Cardiac muscle cell (in vitro differentiated cells and primary cell): ENCODE measurements at regions not wholly inside any gene's neighbourhood (a gene's known extent, or its start where the extent isn't known, plus 50 kb on each side); places are given as distances from the start of the nearest gene placed in this dataset.

Experiments
- DNase-seq, 2 donors: peaks; one replicate each; pipeline versions ENCODE4 v3.0.0 to v3.0.0-alpha.2; 2010 to 2017; ENCODE audit warnings: low read depth in 1 of 2, low spot score in 1 of 2
- H3K27ac ChIP-seq: fragments of 200-600 bp; sonication (generic); 2 replicates; pipeline ENCODE4 v1.5.1; 2016
- H3K27me3 ChIP-seq: fragments of 200-600 bp; sonication (generic); 2 replicates; pipeline ENCODE4 v1.6.0; 2016; ENCODE audit warnings: control low read depth
- H3K36me3 ChIP-seq: fragments of 200-600 bp; sonication (generic); 2 replicates; pipeline ENCODE4 v1.5.1; 2016; ENCODE audit warnings: control low read depth
- H3K4me1 ChIP-seq: fragments of 200-600 bp; sonication (generic); 2 replicates; pipeline ENCODE4 v1.8.1; 2017; ENCODE audit warnings: low read depth, mild to moderate bottlenecking, mixed run types
- H3K4me3 ChIP-seq: fragments of 200-600 bp; sonication (generic); 2 replicates; pipeline ENCODE4 v1.5.1; 2016; ENCODE audit warnings: mild to moderate bottlenecking
- H3K9me3 ChIP-seq: fragments of 200-600 bp; sonication (generic); 2 replicates; pipeline ENCODE4 v1.5.1; 2017; ENCODE audit warnings: low read depth, mild to moderate bottlenecking, control low read depth
- TF ChIP-seq, protein P1 (sequence below): IDR thresholded peaks from 2 replicates; pipeline ENCODE4 v1.5.1; 2012; ENCODE audit warnings: low read depth, mild to moderate bottlenecking, low read length

DNA sequence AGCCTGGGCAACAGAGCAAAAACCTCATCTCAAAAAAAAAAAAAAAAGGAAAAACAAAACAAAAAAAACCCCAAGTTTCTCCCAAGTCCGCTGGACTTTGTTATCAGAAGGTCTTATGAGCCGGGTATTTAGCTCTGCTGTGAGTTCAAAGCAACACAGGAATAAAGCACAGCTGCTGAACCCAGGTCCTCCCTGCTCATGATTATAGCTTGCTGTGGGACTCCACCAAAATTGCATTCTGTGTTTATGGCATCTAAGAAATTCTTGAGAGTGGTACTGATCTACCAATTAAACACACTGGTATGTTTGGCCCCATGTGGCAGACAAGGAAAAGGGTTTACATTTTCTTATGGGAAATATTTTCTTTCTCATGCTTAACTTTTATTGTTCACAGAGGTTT is 93.6 kb upstream of the NEDD9 start:
- Histone ChIP-seq H3K27me3 (no peaks in the 10 kb centered on the region), H3K4me3 (no peak overlapping the region), H3K9me3 (no peaks in the 10 kb centered on the region), H3K36me3 (no peaks in the 10 kb centered on the region), H3K4me1 (no peaks in the 10 kb centered on the region), H3K27ac (no peak overlapping the region)
- no peak for DNase-seq
- TF ChIP-seq, protein P1, sequence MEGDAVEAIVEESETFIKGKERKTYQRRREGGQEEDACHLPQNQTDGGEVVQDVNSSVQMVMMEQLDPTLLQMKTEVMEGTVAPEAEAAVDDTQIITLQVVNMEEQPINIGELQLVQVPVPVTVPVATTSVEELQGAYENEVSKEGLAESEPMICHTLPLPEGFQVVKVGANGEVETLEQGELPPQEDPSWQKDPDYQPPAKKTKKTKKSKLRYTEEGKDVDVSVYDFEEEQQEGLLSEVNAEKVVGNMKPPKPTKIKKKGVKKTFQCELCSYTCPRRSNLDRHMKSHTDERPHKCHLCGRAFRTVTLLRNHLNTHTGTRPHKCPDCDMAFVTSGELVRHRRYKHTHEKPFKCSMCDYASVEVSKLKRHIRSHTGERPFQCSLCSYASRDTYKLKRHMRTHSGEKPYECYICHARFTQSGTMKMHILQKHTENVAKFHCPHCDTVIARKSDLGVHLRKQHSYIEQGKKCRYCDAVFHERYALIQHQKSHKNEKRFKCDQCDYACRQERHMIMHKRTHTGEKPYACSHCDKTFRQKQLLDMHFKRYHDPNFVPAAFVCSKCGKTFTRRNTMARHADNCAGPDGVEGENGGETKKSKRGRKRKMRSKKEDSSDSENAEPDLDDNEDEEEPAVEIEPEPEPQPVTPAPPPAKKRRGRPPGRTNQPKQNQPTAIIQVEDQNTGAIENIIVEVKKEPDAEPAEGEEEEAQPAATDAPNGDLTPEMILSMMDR, result no peak

DNA sequence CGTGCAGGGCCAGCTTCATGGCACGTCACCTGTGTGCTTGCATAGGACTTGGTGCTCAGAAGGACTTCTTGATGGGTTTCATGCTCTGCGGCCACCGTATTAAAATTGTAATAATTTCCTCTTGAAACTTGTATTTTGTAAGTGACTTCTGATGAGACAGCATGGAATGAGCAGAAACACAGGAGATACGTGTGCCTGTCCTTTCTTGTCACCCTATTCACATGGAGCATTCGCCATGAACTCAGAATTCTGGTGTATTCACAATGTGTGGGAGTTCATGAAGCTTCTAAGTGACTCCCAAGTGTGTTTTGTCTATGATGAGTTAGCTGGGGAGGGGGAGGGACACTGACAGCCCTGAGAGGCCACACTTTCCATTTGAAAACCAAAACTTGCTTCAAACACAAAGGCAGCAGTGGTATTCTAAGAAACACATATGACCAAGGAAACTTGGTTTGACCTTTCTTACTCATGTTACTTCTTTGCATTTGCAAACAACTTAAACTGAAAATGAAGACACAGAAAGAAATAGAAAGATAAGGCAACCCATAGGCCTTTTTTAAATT is 92.1 kb upstream of the NEDD9 start:
- Histone ChIP-seq H3K9me3 (no peaks in the 10 kb centered on the region), H3K36me3 (no peaks in the 10 kb centered on the region), H3K27ac (no peak overlapping the region), H3K27me3 (no peaks in the 10 kb centered on the region), H3K4me1 (no peaks in the 10 kb centered on the region), H3K4me3 (no peak overlapping the region)
- DNase-seq, result no peak
- TF ChIP-seq, protein P1, result no peak

DNA sequence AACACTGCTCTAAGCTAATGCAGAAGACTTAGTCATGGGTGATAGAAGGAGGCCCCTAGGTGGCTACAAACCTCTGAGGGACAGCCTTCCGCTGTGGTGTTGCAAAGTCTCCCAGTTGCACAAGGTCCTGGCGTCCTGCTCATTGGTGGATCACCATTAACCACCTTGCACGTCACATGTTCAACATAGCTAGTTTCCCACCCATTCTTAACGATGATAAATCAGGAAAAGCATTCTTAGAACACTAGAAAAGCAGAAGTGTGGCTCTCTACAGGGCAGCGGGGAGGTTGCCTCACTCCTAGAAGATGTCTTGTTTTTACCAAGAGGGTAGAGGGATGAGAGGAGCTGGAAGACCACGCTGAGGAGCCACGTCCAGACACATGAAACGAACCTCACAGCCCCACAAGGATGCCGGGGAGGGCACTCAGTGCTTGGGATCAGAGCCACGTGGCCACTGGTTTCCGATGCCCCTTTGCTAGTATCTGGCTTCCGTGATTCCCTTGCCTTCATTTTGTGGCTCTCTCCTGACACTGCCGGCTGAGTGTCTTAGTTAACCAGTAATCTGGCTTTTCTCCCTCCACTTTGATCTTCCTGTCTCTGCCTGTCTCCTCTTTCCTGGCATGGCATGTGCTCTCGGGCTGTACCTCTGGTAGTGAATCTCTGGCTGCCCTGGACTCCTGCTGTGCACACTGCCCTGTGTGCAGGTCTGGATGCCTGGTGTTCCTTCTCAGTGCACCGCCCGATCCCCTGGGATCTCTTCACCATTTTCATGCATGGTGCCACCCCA is 91.4 kb upstream of the NEDD9 start:
- Histone ChIP-seq H3K27me3 (no peaks in the 10 kb centered on the region), H3K27ac (no peak overlapping the region), H3K9me3 (no peaks in the 10 kb centered on the region)

DNA sequence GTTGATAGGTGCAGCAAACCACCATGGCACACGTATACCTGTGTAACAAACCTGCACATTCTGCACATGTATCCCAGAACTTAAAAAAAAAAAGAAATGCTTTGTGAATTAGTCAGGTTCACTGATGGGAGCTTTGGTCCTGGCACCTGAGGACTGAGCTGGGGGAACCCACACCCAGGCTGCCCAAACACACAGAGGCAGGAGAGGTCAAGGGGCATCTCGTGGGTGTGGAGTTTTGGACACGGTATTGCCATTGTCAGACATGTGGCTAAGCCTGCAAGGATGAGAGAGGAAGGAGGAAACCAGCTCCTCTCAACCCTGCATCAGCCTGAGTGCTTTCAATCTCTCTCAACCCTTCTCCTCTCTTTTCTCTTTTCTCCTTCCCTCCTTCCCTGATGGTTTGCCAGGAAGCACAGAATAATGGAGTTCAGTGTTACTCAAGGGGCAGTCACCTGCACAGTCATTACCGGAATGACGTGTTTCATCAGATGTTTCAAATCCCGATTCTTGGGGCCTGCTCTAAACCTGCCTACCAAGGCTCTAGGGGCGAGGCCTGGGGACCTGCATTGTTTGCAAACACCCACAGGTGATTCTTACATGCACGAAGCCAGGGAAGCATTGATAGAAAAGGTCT is 89.9 kb upstream of the NEDD9 start:
- H3K27me3 ChIP-seq, result no peaks in the 10 kb centered on the region
- TF ChIP-seq, protein P1, result no peak
- DNase-seq, result no peak
- no peaks in the 10 kb centered on the region for H3K4me1 ChIP-seq
- no peaks in the 10 kb centered on the region for H3K36me3 ChIP-seq
- H3K9me3 ChIP-seq, result no peaks in the 10 kb centered on the region
- no peak overlapping the region for H3K27ac ChIP-seq
- no peak overlapping the region for H3K4me3 ChIP-seq

More for the DNA sequence above, 91.4 kb upstream of the NEDD9 start:
- TF ChIP-seq, protein P1, result no peak
- H3K36me3 ChIP-seq, result no peaks in the 10 kb centered on the region
- DNase-seq, result no peak
- no peaks in the 10 kb centered on the region for H3K4me1 ChIP-seq
- no peak overlapping the region for H3K4me3 ChIP-seq

DNA sequence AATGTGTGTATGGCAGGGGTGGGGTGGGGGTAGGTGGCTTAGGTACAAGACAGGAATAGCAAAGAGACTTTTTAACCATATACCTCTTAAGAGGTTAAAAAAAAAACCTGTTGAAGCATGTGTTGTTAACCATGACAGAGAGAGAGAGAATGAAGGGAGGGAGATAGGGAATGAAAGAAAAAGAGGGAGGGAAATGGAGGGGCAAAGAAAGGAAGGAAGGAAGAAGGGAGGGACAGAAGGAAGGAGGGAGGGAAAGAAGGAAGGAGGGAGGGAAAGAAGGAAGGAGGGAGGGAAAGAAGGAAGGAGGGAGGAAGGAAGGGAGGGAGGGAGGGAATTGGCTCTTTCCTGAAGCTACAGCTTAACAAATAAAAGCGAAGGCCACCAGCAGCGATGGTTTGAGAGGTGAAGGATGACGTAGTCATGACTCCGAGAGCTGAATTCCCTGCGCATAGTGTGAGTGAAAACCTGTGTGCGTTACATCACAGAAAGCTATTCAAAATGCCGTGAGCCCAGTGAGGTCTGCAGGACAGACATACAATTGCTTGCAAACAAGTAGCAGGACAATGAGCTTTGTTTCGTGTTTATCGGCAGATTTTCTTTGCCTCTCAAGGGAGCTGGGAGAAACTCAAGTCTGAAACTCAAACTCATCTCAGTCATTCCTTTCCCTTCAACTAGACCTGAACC is 88.6 kb upstream of the NEDD9 start:
- no peak overlapping the region for H3K4me3 ChIP-seq
- H3K4me1 ChIP-seq, result no peaks in the 10 kb centered on the region
- no peaks in the 10 kb centered on the region for H3K36me3 ChIP-seq
- no peaks in the 10 kb centered on the region for H3K27me3 ChIP-seq
- TF ChIP-seq, protein P1, result no peak
- no peak overlapping the region for H3K27ac ChIP-seq
- no peak for DNase-seq
- H3K9me3 ChIP-seq, result no peaks in the 10 kb centered on the region
